ENCODE measurements at regions not wholly inside any gene's neighbourhood (a gene's known extent, or its start where the extent isn't known, plus 50 kb on each side); places are given as distances from the start of the nearest gene placed in this dataset.
"Not testable (repeated sequence)": the region's sequence is repeated elsewhere in the genome, so short reads cannot be mapped to it uniquely, and the experiment has no call there.

DNA sequence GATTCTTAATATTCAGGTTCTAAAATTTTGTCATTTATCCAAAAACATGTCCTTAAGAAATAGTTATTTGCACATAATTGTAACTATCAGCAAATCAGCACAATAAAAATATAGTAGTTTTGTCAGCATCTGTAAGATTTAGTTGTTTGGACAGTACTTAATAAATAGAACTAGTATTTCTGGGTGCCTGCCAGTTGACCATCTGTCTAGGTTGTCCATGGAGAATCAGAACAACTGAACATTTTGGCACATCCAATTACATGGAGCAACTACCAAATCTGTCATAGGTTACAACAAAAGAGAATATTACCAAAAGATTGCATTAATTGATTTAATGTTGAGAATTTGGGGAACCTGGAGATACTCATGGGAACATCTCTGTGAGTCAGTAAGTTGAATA lies 305.5 kb upstream of the TACR3 start:
- intact Hi-C loops (cut with DNase I): no loop called here
- no peak for DNase-seq

DNA sequence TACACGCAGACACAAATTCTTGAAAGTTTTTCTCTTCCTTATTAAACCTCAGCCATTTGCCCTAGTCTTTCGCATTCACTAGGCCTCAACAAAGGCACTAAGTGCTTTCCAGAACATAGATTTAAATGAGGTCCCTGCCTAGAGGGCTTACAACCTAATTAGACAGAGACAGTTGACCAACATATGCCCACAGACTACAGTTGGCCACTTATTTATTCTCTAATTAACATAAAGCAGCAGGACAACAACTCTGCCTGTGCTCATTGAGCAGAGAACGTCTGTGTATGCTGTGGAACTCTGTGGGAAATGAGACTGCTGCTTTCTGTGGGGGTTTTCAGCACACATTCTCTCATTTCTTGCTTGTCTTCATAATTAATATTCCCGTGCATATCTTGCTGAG lies 303.0 kb upstream of the TACR3 start:
- no peak for DNase-seq
- intact Hi-C loops (cut with DNase I): no loop called here

DNA sequence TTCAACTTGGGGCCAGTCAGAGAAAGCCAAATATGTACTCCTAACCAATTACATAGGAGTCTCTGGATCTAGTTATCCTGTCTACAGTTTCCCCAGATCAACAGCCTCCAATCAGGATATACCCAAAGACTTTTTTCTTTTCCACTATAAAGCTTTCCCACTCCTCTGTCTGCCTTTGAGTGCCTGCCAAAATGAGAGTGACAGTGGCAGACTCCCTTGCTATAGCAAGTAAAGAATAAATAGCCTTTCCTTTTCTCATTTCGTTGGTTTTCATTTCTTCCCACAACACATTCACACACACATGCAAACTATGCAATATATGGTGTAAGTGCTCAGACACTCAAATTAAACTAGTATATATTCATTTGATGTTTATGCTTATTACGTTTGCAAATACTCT lies 302.4 kb upstream of the TACR3 start:
- no peak for DNase-seq
- intact Hi-C loops (cut with DNase I): no loop called here

DNA sequence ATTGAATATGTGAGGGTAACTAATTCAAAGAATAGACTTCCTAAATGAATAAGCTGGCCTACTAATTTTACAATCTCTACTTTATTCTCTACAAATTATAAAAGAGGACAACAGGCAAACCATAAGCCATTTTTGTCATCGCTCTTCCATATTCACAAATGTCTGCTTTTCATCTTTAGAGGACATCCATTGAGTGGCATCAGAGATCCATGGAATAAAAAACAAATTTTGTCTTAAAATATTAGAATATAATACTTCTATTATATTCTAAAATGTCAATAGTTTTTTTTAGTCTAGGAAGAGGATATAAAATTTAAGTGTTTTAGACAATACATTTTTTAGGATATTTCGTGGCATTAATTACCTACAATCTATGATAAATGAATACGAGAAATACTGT lies 300.9 kb upstream of the TACR3 start:
- intact Hi-C loops (cut with DNase I): no loop called here
- DNase-seq: no peak

DNA sequence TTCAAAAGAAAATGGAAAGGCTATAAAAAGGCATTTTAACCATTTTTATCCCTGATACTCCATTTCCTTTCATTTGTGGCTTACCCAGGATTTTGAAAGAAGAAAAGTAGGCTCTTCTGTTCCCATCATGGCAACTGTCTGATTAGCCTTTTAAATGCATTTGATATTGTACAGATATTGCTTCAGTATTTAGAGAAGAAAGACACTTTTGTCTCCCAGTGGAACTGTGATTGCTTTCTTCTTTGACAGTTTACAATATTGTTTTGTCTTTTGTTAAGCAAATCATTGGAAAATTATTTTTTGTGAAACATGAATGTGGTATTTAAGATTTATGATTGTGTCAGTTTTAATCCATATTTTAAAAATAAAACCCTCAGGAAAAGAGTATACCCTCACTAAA lies 297.4 kb upstream of the TACR3 start:
- DNase-seq: no peak
- intact Hi-C loops (cut with DNase I): loop anchor here (5.0 kb wide), 1 partner anchor 850 kb away; no protein-coding TSS in a partner anchor

DNA sequence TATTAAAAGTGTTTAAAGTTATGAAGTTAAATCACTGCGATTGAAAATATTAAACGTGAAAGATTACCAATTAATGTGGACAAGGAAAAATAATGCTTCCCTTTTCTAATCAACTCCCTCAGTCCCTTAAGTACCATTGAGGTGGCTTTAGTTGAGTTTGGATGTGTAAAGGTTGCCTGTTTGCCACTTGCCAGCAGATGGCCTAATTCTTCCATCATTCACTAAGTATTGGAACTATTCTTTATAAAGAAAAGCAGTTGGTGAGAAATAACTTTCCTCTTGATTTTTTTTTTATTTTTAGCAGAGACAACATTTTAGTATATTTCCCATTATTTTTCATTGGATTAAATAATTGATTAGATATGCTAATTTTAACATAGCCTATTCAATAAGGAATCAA lies 295.9 kb upstream of the TACR3 start:
- peak in 33 of 42 donors; percentile 10 to 71 (median 41) for DNase-seq
- intact Hi-C loops (cut with DNase I): loop anchor here (5.0 kb wide), 1 partner anchor 852 kb away; no protein-coding TSS in a partner anchor

DNA sequence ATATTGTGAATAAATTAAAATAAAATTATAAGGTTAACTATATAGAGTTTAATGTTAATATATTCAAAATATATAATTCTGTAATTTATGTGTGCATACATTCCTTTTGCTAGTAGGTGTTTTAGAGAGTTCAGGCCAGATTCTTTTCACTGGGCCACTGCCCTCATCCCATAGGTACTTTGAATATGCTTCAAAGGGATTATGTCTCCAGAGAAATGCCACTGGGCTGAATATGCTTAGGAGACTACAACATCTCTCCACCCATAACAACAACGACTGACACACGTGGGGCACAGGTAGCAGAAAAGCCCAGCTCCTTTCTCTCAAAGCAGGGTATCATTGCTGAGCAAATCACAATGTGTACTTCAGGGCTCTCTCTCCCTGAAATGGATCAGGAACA lies 290.9 kb upstream of the TACR3 start:
- DNase-seq: no peak
- intact Hi-C loops (cut with DNase I): no loop called here

DNA sequence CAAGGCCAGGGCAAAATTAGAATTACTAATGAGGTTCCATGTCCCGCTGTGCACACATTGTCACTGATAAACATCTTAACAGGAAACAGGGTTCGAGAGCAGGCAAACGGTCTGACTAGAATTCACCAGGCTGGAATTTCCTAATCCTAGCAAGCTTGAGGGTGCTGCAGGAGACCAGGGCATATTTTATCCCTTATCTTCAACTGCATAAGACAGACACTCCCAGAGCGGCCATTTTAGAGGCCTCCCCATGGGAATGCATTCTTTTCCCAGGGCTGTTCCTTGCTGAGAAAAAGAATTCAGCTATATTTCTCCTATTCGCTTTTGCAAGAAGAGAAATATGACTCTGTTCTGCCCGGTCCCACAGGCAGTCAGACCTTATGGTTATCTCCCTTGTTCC lies 282.5 kb upstream of the TACR3 start:
- DNase-seq; intact Hi-C loops (cut with DNase I): not testable (repeated sequence)

DNA sequence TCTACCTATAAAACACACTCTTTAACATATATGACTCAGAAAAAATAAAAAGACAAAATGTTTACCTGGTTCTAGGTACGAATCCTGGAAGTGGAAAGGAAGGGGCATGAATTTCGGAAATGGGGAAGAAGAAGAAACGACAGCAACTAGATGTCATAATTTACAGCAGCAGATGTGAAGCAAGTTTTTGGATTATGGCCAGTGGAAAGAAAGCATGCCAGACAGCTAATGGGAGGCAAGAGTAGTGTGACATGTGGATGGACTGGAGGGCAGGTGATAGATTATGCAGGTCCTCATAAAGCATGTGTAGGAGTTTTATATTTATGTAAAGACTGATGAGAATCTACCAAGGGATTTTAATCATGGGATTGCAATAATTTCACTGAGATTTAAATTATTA lies 279.0 kb upstream of the TACR3 start:
- intact Hi-C loops (cut with DNase I): no loop called here
- DNase-seq: no peak

DNA sequence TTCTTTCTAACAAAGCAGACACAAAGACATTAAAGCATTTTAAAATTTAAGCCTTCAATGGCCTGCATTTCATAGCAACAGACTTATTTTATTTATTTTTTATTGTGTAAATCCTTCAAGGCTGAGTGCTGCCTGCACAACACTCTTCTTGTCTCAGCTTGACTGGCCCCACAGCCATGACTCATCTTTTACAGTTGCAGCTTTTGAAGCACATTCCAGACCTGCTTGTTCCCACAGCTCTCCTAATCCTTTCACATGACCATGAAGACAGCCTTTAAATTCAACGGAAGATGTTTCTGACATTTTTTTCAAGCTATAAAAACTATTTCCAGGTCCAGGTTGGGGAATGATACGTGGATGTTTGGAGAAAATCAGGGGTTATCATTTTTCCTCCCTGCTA lies 276.9 kb upstream of the TACR3 start:
- peak in 25 of 42 donors; percentile 3 to 79 (median 30) for DNase-seq
- intact Hi-C loops (cut with DNase I): no loop called here

DNA sequence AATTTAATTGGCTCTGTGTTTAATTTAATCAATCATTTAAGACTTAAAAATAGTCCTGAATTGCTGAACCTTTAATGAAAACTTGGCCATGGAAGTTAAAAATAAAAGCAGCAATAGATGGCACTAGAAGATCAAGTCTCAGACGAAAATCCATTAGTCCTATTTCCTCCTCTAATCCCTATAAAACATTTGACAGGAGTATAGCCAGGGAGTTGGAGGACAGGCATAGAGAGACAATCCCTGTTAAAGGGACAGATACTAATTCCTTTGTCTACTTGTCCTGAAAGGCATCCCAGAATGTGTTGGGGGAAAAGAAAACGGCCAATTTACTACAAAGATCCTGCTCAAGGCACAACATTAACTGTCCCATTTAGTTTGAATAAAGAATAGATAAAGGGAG lies 276.3 kb upstream of the TACR3 start:
- DNase-seq: peak in 1 of 42 donors; percentile 33
- intact Hi-C loops (cut with DNase I): no loop called here

DNA sequence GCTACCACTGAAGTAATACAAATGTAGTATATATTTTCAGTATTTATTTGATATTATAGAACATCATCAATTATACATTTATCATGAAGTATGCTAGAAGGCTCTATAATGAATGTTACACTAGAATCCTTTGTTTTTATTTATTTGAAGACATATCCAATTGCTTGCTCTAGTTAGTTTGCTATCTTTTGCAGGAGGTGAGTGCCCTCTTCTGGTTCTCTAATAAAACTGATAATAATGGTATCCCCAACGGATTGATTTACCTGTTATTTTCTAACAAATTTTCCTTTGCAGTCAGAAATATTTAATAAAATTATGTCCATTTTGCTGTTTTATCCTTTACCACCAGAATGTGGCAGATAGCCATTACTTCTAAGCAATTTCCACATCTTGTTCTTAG lies 274.3 kb upstream of the TACR3 start:
- no peak for DNase-seq
- intact Hi-C loops (cut with DNase I): no loop called here

DNA sequence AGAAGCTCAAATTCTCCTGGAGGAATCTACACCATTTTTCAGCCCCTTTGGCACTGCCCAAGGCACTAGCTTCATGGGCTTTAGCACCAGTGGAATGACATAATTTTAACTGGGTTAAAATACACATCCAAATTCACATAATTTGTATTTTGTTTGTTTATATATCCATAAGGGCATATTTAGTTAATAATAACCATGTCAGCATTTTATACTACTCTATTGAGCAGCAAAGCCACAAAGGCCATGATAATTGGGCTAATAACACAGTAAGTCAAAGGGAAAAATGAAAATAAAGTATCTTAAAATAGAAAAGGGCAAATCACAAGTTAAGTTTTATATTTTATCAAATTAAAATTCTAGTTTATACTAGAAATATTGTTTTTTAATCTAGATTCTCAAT lies 262.7 kb upstream of the TACR3 start:
- no peak for DNase-seq
- intact Hi-C loops (cut with DNase I): no loop called here

DNA sequence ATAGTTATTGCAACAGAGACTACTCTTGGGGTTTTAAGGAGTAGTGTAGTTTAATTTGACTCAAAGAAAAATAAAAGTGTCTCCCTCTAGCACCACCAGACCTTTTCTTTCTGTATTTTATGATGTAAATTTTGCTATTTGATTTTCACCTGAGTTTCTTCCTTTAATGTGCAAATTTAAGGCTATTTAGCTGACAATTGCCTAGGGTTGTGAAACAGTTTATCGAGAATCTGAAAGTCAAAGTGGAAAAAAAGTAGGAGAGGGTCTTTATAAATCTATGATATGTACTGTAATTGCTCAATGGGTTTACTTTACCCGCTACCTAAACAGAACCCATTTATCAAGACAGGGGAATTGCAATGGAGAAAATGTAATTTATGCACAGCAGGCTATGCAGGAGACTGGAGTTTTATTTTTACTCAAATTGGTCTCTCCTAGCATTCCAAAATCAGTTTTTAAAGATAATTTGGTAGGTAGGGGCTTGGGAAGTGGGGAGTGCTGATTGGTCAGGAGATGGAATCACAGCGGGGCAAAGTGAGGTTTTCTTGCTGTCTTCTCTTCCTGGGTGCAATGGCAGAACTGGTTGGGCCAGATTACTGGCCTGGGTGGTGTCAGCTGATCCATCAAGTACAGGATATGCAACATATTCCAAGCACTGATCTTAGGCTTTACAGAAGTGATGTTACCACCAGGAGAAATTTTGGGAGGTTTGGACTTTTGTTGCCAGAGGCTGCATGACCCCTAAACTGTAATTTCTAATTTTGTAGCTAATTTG lies 228.6 kb upstream of the TACR3 start:
- intact Hi-C loops (cut with DNase I): no loop called here

DNA sequence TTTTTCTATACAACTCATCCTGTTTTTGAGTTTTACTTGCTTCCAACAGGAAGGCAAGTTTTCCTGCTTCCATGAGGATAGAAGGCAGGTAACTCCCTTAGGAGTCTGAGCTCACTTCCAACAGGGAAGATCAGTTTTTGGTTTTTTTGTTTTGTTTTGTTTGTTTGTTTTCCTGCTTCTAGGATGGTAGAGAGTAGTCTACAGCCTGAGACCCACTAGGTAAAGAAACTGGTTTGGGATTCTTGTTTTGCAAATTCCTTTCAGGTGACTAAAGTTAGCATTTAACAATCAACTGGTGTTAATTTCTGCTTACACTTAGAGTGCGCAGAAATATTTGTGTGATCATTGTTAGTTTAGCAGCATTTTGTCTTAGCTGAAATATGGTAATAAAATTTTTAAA lies 227.8 kb upstream of the TACR3 start:
- intact Hi-C loops (cut with DNase I): no loop called here
- DNase-seq: no peak

More for the DNA sequence above, 228.6 kb upstream of the TACR3 start:
- no peak for DNase-seq

DNA sequence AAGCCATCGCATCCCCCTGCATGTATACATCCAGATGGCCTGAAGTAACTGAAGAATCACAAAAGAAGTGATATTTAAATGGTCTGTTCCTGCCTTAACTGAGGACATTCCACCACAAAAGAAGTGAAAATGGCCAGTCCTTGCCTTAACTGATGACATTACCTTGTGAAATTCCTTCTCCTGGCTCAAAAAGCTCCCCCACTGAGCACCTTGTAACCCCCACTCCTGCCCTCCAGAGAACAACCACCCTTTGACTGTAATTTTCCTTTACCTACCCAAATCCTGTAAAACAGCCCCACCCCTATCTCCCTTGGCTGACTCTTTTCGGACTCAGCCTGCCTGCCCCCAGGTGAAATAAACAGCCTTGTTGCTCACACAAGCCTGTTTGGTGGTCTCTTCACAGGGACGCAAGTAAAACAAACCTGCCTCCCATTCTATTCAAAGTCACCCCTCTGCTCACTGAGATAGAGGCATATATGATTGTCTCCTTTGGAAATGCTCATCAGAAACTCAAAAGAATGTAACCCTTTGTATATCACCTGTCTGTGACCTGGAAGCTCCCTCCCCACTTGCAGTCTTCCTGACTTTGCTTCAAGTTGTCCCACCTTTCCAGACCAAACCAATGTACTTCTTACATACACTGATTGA lies 227.0 kb upstream of the TACR3 start:
- intact Hi-C loops (cut with DNase I); DNase-seq: not testable (repeated sequence)

DNA sequence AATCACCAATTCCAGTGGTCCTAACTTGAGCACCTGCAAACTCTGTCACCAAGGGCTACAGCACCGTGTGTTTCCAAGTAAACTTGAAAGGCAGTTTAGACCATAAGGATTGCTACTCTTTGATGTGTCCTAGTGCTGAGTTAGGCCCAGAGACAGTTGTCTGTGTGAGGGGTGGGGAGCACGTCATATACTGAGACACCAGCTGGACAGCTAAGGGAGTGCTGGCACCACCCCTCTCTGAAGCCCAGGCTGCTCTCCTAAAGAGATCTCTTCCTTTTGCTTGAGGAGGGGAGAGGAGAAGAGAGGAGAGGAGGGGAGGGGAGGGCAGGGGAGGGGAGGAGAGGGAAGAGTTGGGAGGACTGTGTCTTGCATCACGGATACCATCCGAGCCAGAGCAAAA lies 218.7 kb upstream of the TACR3 start:
- DNase-seq: no peak
- intact Hi-C loops (cut with DNase I): loop anchor here (10.0 kb wide), 1 partner anchor 734 kb away; no protein-coding TSS in a partner anchor

DNA sequence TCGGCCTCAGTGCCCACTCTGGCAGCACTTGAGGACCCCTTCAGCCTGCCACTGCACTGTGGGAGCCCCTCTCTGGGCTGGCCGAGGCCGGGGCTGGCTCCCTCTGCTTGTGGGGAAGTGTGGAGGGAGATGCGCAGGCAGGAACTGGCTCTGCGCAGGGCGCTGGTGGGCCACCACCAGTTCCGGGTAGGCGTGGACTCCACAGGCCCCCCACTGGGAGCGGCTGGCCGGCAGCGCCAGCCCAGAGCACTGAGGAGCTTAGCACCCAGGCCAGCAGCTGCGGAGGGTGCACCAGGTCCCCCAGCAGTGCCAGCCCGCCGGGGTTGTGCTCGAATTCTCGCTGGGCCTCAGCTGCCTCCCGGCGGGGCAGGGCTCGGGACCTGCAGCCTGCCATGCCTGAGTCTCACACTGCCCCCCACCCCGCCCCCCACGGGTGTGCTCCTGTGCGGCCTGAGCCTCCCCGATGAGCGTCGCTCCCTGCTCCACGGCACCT lies 216.9 kb upstream of the TACR3 start:
- DNase-seq: no peak
- intact Hi-C loops (cut with DNase I): loop anchor here (10.0 kb wide), 1 partner anchor 732 kb away; no protein-coding TSS in a partner anchor

DNA sequence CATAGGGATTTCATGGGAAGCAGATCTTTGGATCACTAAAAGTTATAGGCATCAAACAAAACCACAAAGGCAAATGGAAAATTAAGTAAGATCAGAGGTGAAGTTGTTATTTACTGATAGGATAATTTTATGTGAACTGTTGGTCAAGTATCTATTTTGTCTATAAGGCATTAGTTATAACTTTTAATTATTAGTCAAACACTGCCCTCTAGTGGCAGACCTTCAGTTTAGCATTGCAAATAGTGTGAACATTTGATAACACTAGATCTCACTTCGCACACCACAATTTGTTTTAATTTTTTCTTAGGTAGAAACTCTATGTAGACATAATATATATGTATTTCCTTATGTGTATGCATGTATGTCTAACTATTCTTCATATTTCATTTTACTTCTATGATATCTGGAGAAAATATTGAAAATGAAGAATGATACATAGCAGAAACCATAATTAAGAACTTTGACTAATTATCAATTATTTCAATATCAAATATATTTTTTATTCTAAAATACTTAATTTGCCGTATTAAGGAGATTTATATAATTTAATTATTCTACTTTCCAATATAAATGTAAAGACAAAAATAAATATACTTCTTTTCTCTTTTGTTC lies 214.5 kb upstream of the TACR3 start:
- intact Hi-C loops (cut with DNase I): loop anchor here (10.0 kb wide), 1 partner anchor 729 kb away; no protein-coding TSS in a partner anchor
- peak in 19 of 42 donors; percentile 9 to 79 (median 38) for DNase-seq

DNA sequence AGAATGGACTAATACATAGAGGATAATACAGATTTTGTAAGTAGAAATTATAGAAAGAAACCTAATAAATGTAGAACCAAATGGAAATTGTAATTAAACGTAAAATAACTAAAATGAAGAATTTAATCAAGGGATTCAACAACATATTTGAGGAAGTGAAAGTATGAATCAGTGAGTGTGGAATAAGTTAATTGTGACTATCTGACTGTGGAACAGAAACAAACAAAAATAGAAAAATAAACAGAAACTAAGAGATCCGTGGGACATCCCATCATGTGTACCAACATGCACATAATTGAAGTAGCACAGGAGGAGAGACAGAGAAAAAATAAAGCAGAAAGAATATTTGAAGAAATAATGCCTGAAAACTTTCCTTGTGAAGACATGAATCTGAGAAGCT lies 208.6 kb upstream of the TACR3 start:
- intact Hi-C loops (cut with DNase I): no loop called here

More for the DNA sequence above, 208.6 kb upstream of the TACR3 start:
- DNase-seq: no peak

Measured in head of caudate nucleus (tissue), 42 donors.